Heart right ventricle (tissue), 16 donors: ENCODE measurements at regions not wholly inside any gene's neighbourhood (a gene's known extent, or its start where the extent isn't known, plus 50 kb on each side); places are given as distances from the start of the nearest gene placed in this dataset.
A peak's percentile ranks its signal among the peaks of the same experiment; 100 is the strongest.

Experiments
- ATAC-seq, 8 donors: fragments of 200-7000 bp; cut with Tn5 transposase; one replicate each; pipeline ENCODE4 v1.9.1; 2020; ENCODE audit warnings: mild to moderate bottlenecking in 8 of 8, moderate library complexity in 8 of 8, moderate number of reproducible peaks in 1 of 8
- DNase-seq, 2 donors: peaks; one replicate each; pipeline ENCODE4 v3.0.0-alpha.2; 2020
- H3K27ac ChIP-seq, 10 donors: fragments of 200-600 bp; sonication (generic) in 2 of 10; one replicate each; pipeline versions ENCODE4 v1.5.0 to v1.8.0; 2020 to 2022; ENCODE audit warnings: mild to moderate bottlenecking in 3 of 10
- H3K27me3 ChIP-seq, 7 donors: fragments of 200-600 bp; one replicate each; pipeline ENCODE4 v1.8.0; 2021 to 2022; ENCODE audit warnings: mild to moderate bottlenecking in 2 of 7
- H3K36me3 ChIP-seq, 9 donors: fragments of 200-600 bp; sonication (generic) in 1 of 9; one replicate each; pipeline versions ENCODE4 v1.5.0 to v1.8.0; 2020 to 2022; ENCODE audit warnings: mild to moderate bottlenecking in 2 of 9
- H3K4me1 ChIP-seq, 9 donors: fragments of 200-600 bp; sonication (generic) in 1 of 9; one replicate each; pipeline versions ENCODE4 v1.5.0 to v1.8.0; 2020 to 2022; ENCODE audit warnings: mild to moderate bottlenecking in 4 of 9
- H3K4me3 ChIP-seq, 10 donors: fragments of 200-600 bp; sonication (generic) in 2 of 10; one replicate each; pipeline versions ENCODE4 v1.5.0 to v1.8.0; 2020 to 2022; ENCODE audit warnings: mild to moderate bottlenecking in 7 of 10, moderate library complexity in 2 of 10
- H3K9me3 ChIP-seq, 11 donors: fragments of 200-600 bp in 10 of 11; sonication (generic) in 2 of 11; one replicate each; pipeline versions ENCODE4 v1.5.0 to v1.8.0; 2013 to 2022; ENCODE audit warnings: mild to moderate bottlenecking in 2 of 11, control low read depth in 1 of 11, moderate library complexity in 1 of 11
- WGBS, 2 donors: extraction: QIAGEN DNeasy Blood & Tissue Kit; methylation state at CpG; one replicate each; pipeline ENCODE4 v1.1.7; 2013; ENCODE audit warnings: inconsistent platforms in 1 of 2; 5-methylcytosine and 5-hydroxymethylcytosine counted together
- intact Hi-C, 10 donors: fragments of 100-400 bp; cut with DNase I; formaldehyde crosslinking; loops; one replicate each; pipeline versions ENCODE4 v1.11.1 to v1.14.2; 2022
- TF ChIP-seq, protein P1 (sequence below), 9 donors: fragments of 200-600 bp; sonication (generic) in 2 of 9; IDR thresholded peaks; one replicate each; pipeline versions ENCODE4 v1.5.0 to v1.8.0; 2021 to 2022; ENCODE audit warnings: antibody characterized with exemption in 9 of 9, mild to moderate bottlenecking in 5 of 9, moderate library complexity in 1 of 9
- donor health status: Arrhythmogenic right ventricular cardiomyopathy.
- donor health status: ischemic (EF 13 %, LVEDD 7.1; RV severe dilation, severe dysfunction).
- donor health status: healthy with polysubstance abuse.
- donor health status: DM: no; HTN: yes; CAD: no.
- donor health status: DM: no; HTN: no; CAD: no.
- donor health status: ischemic (EF 25% LVEDD 6.9; RV normal size, moderate dysfunction).
- donor health status: ischemic (EF 25% LVEDD 5.7; RV mildly dilated, moderate dysfunction).
- donor health status: healthy.
- donor health status: DM: yes; HTN: yes; CAD: no.
- donor health status: Ischemic cardiomyopathy.
- donor health status: ischemic (EF 35%, LVEDD 5.7; RV mildly dilated, moderate dysfunction).
- donor health status: nonischemic (EF 11% LVEDD 7.7; RV severe dilation, severe dysfunction).
- donor health status: DM: yes; HTN: yes; CAD: no.
- donor health status: PGD.
- donor health status: ischemic (EF 29% LVEDD 5.4; RV normal size, mild dysfunction).
- donor health status: nonischemic (EF 23%, LVEDD 6.1; RV moderate dilation, normal function).

DNA sequence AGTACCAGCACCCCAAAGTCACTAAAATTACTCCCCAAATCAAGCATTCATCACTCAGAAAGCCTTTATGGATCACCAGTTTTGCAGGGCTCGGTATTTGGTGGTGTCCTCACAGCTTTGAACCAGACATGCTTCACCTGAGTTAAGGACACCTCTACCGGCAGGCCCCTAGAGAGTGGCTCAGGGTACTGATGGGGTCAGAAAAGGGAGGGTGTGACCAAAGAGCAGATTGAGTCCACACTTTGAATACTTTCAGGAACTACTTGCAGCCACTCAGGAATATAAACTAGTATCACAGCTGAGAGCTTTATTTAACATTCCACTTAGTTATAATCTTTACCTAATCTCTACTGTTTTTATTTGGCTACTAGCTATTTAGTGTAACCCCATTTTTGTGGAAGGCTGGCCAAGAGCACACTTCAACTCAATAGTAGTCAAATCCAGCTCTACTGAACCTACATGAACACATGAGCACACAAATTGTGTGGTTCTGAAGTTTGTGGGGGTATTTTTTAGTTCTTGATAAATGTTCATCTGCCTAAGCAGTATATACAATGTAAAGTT, 109.6 kb upstream of the SPRY1 start:
- Histone ChIP-seq H3K27me3 (no peaks in the 10 kb centered on the region), H3K27ac (no peak overlapping the region), H3K9me3 (peaks cover 0 to 36% (median 24%) of the 10 kb centered on the region in 11 donors), H3K4me1 (peaks cover 0 to 19% (median 10%) of the 10 kb centered on the region in 9 donors), H3K36me3 (peaks cover 0 to 5% (median 0%) of the 10 kb centered on the region in 9 donors), H3K4me3 (no peak overlapping the region)
- no peak for ATAC-seq
- no peak for DNase-seq
- TF ChIP-seq, protein P1, sequence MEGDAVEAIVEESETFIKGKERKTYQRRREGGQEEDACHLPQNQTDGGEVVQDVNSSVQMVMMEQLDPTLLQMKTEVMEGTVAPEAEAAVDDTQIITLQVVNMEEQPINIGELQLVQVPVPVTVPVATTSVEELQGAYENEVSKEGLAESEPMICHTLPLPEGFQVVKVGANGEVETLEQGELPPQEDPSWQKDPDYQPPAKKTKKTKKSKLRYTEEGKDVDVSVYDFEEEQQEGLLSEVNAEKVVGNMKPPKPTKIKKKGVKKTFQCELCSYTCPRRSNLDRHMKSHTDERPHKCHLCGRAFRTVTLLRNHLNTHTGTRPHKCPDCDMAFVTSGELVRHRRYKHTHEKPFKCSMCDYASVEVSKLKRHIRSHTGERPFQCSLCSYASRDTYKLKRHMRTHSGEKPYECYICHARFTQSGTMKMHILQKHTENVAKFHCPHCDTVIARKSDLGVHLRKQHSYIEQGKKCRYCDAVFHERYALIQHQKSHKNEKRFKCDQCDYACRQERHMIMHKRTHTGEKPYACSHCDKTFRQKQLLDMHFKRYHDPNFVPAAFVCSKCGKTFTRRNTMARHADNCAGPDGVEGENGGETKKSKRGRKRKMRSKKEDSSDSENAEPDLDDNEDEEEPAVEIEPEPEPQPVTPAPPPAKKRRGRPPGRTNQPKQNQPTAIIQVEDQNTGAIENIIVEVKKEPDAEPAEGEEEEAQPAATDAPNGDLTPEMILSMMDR (IDR thresholded peaks at IDR 0.05), result no peak
- intact Hi-C loops, result no loop called here
- WGBS, 2 donors, result 97 to 100% methylated on average over 2 of the region's 2 CpGs

DNA sequence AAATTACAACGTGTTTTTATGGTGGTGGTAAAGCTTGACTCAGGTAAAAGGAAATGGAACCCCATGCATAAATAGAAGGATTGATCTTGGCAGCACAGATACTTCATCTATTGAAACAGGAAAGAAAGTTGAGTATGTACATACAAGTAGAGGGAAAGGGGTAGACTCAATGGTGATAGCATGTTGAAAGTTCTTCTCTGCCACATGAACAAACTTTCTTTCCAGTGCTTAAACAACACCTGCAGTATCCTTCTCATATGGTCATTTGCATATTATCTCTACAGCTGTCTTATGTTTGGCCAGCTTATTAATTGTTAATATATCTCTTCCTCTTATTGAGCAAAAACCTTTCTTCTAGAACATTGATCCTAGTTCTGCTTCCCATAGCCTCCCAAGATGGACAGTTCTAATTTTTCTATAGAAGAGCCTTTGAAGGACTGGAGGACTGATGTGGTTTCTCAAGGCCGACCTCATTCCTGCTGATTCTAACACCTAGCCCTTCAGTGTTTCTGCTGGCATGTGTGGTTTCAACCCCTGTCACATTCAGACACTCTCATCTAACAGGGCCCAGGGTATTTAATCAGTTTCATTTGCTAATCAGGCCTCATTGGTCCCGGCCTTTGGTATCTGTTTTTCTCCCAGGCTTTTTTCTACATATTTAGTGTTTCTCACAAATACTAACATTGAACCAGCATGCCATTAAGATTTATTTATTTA, 108.1 kb upstream of the SPRY1 start:
- WGBS, 2 donors, result 94 to 97% methylated on average over 3 of the region's 3 CpGs

DNA sequence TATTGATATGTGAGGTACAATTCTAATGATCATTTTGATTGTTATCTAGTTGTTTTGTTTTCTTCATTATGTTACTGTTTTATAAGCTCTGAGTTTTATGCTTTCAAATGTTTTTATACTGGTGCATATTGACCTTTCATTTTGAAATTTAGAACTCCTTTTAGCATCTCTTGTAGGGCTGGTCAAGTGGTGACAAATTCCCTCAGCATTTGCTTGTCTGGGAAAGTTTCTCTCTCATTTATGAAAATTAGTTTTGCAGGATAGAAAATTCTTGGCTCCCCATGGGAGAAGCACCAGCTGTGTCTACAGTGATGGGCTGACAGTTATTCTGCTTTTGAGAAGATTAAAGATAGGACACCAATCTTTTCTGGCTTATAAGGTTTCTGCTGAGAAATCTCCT, 105.3 kb upstream of the SPRY1 start:
- Histone ChIP-seq H3K9me3 (peaks cover 0 to 47% (median 31%) of the 10 kb centered on the region in 11 donors), H3K27me3 (no peaks in the 10 kb centered on the region), H3K27ac (no peak overlapping the region), H3K36me3 (peaks cover 0 to 6% (median 0%) of the 10 kb centered on the region in 9 donors), H3K4me3 (no peak overlapping the region), H3K4me1 (no peaks in the 10 kb centered on the region)
- intact Hi-C loops, result no loop called here
- DNase-seq (no peak), ATAC-seq (no peak)
- TF ChIP-seq, protein P1 (IDR thresholded peaks at IDR 0.05), result no peak

More for the DNA sequence above, 108.1 kb upstream of the SPRY1 start:
- Histone ChIP-seq H3K4me1 (peaks cover 0 to 19% (median 10%) of the 10 kb centered on the region in 9 donors), H3K27me3 (no peaks in the 10 kb centered on the region), H3K9me3 (peaks cover 0 to 47% (median 31%) of the 10 kb centered on the region in 11 donors), H3K36me3 (peaks cover 0 to 6% (median 0%) of the 10 kb centered on the region in 9 donors), H3K27ac (no peak overlapping the region), H3K4me3 (no peak overlapping the region)
- no peak for ATAC-seq
- TF ChIP-seq, protein P1 (IDR thresholded peaks at IDR 0.05), result no peak
- no peak for DNase-seq
- intact Hi-C loops, result no loop called here

DNA sequence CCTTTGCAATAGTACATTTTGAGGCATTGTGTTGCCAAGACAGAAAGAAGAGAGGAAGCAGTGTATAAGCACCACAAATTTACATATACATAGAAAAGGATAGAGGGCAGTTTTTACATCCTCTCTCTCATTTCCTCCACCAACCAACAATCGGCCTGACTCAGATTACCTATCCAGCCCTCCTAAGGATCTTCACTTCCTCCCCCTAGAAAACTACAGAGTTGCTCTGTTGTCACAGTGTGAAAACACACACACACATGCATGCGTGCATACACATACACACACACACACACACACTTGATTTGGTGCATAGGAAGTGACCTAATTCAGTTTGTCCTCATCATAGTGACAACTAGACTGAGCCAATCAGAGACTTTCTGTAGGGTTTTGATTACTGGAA, 98.8 kb upstream of the SPRY1 start:
- TF ChIP-seq, protein P1 (IDR thresholded peaks at IDR 0.05), result no peak
- intact Hi-C loops, result no loop called here
- Histone ChIP-seq H3K9me3 (peaks cover 0 to 2% (median 0%) of the 10 kb centered on the region in 11 donors), H3K4me1 (peaks cover 0 to 13% (median 4%) of the 10 kb centered on the region in 9 donors), H3K4me3 (no peak overlapping the region), H3K27me3 (no peaks in the 10 kb centered on the region), H3K36me3 (no peaks in the 10 kb centered on the region), H3K27ac (peak overlapping the region in 3 of 10 donors; percentile 4 to 51 (median 45))
- WGBS, 2 donors, result 84 to 86% methylated on average over 2 of the region's 2 CpGs
- DNase-seq (no peak), ATAC-seq (no peak)
